B cell (primary cell): ENCODE measurements at regions not wholly inside any gene's neighbourhood (a gene's known extent, or its start where the extent isn't known, plus 50 kb on each side); places are given as distances from the start of the nearest gene placed in this dataset.

Experiments used
- EZH2 ChIP-seq: IDR thresholded peaks from 2 replicates; pipeline ENCODE4 v1.6.1; 2012; ENCODE audit warnings: borderline replicate concordance, low read depth, mild to moderate bottlenecking, moderate library complexity, low read length; ENCODE audit not compliant: insufficient read depth, poor library complexity, severe bottlenecking
- TF ChIP-seq, protein P1 (sequence below): fragments of 200-600 bp; IDR thresholded peaks from one replicate; pipeline ENCODE4 v1.8.0; 2022; ENCODE audit warnings: antibody characterized with exemption, mild to moderate bottlenecking

DNA sequence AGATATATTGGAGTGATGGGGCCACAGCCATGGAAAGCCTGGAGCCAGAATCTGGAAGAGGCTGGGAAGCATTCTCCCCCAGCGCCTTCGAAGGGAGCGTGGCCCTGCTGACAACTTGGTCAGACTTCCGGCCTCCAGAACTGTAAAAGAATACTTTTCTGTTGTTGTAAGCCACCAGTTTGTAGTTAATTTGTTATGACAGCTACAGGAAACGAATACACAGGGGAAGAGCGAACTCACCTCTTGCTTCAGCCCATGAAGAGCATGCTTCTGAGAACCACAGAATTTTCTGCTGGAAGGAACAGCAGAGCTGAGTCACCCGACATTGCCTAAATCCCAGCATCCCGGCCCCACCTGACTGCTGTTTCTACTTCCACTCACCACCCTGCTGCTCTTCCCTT lies 501.7 kb downstream of the SHQ1 start:
- TF ChIP-seq EZH2, result no peak
- TF ChIP-seq, protein P1, sequence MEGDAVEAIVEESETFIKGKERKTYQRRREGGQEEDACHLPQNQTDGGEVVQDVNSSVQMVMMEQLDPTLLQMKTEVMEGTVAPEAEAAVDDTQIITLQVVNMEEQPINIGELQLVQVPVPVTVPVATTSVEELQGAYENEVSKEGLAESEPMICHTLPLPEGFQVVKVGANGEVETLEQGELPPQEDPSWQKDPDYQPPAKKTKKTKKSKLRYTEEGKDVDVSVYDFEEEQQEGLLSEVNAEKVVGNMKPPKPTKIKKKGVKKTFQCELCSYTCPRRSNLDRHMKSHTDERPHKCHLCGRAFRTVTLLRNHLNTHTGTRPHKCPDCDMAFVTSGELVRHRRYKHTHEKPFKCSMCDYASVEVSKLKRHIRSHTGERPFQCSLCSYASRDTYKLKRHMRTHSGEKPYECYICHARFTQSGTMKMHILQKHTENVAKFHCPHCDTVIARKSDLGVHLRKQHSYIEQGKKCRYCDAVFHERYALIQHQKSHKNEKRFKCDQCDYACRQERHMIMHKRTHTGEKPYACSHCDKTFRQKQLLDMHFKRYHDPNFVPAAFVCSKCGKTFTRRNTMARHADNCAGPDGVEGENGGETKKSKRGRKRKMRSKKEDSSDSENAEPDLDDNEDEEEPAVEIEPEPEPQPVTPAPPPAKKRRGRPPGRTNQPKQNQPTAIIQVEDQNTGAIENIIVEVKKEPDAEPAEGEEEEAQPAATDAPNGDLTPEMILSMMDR, result no peak
